GM12878 (cell line): ENCODE measurements at regions not wholly inside any gene's neighbourhood (a gene's known extent, or its start where the extent isn't known, plus 50 kb on each side); places are given as distances from the start of the nearest gene placed in this dataset.

Experiments used
- ATAC-seq: fragments of 200-7000 bp; cut with Tn5 transposase; 3 replicates; pipeline ENCODE4 v1.9.1; 2020; ENCODE audit warnings: mild to moderate bottlenecking, moderate library complexity
- BruUV-seq: library from RNA; stranded (reverse); fragments of 400-500 nt; replicated peaks from 2 replicates; lab custom pipeline; 2021; lab: Mats Ljungman, UMichigan
- CTCF ChIA-PET: fragments of 300-600 bp; sonication (Branson Sonifier 250); formaldehyde crosslinking; extraction: SDS; loops from one replicate; lab custom pipeline; 2021; ENCODE audit warnings: inconsistent platforms; lab: Yijun Ruan, JAX
- POLR2A ChIA-PET: fragments of 350-600 bp; formaldehyde crosslinking; extraction: SDS; loops from one replicate; lab custom pipeline; 2021; ENCODE audit warnings: inconsistent platforms; lab: Charles Lee
- RAD21 ChIA-PET: fragments of 300-600 bp; sonication (Branson Sonifier 250); formaldehyde crosslinking; loops from one replicate; lab custom pipeline; 2023; ENCODE audit warnings: antibody characterized with exemption; ENCODE audit not compliant: unreplicated experiment; lab: Charles Lee
- SMC1A ChIA-PET: fragments of 300-600 bp; sonication (Branson Sonifier 250); formaldehyde crosslinking; loops from one replicate; lab custom pipeline; 2023; ENCODE audit not compliant: unreplicated experiment, uncharacterized antibody; lab: Charles Lee
- DNase-seq: peaks from one replicate; pipeline ENCODE4 v3.0.0-alpha.2; 2011; ENCODE audit warnings: low read depth, low spot score
- FAIRE-seq: peaks from 3 replicates; lab custom pipeline; 2011; peaks lifted over from hg19 to GRCh38; lab: Jason Lieb, UNC
- H2AFZ ChIP-seq: 2 replicates; pipeline ENCODE4 v1.6.0; 2011; ENCODE audit warnings: low read depth, low read length, control low read depth; ENCODE audit not compliant: control insufficient read depth
- H3K27ac ChIP-seq: 2 replicates; pipeline ENCODE4 v1.5.1; 2011; ENCODE audit warnings: control low read depth; ENCODE audit not compliant: control insufficient read depth, insufficient read depth
- H3K27me3 ChIP-seq, 2 experiments: replicated peaks in 1 of 2; 2 replicates each; pipeline versions ENCODE4 v1.6.0 to v1.6.1; 2011; ENCODE audit warnings: low read length in 1 of 2; ENCODE audit not compliant: control insufficient read depth in 2 of 2, insufficient read depth in 2 of 2
- H3K36me3 ChIP-seq, 2 experiments: 2 replicates each; pipeline ENCODE4 v1.5.1; 2011; ENCODE audit warnings: low read length in 1 of 2; ENCODE audit not compliant: control insufficient read depth in 2 of 2, insufficient read depth in 2 of 2
- H3K4me1 ChIP-seq: 2 replicates; pipeline ENCODE4 v1.6.1; 2011; ENCODE audit warnings: mild to moderate bottlenecking, low read length, moderate library complexity, mixed read lengths; ENCODE audit not compliant: control insufficient read depth, insufficient read depth
- H3K4me2 ChIP-seq: 2 replicates; pipeline ENCODE4 v1.6.0; 2011; ENCODE audit warnings: control low read depth; ENCODE audit not compliant: control insufficient read depth, insufficient read depth
- H3K4me3 ChIP-seq: fragments of 200-600 bp; sonication (generic); 2 replicates; pipeline ENCODE4 v1.5.1; 2016
- H3K79me2 ChIP-seq: 2 replicates; pipeline ENCODE4 v1.6.0; 2011; ENCODE audit warnings: low read length; ENCODE audit not compliant: control insufficient read depth, insufficient read depth
- H3K9ac ChIP-seq: 2 replicates; pipeline ENCODE4 v1.8.0; 2011; ENCODE audit warnings: low read length, control low read depth, mixed read lengths; ENCODE audit not compliant: control insufficient read depth, insufficient read depth
- H3K9me3 ChIP-seq: replicated peaks from 3 replicates; pipeline ENCODE4 v1.5.1; 2011; ENCODE audit warnings: mild to moderate bottlenecking, low read length; ENCODE audit not compliant: control insufficient read depth, insufficient read depth
- H4K20me1 ChIP-seq: 2 replicates; pipeline ENCODE4 v1.6.0; 2011; ENCODE audit not compliant: control insufficient read depth, insufficient read depth
- BCLAF1 ChIP-seq: fragments of 450-650 bp; IDR thresholded peaks from 2 replicates; pipeline ENCODE4 v1.6.1; 2017; ENCODE audit warnings: antibody characterized with exemption, mild to moderate bottlenecking, moderate library complexity
- E2F8 ChIP-seq: fragments of 450-650 bp; IDR thresholded peaks from 2 replicates; pipeline ENCODE4 v1.6.1; 2018; ENCODE audit warnings: mild to moderate bottlenecking, low read depth, moderate library complexity; ENCODE audit not compliant: partially characterized antibody
- ESRRA ChIP-seq: IDR thresholded peaks from 2 replicates; pipeline ENCODE4 v1.6.1; 2012; ENCODE audit warnings: mild to moderate bottlenecking, low read length, improper control_type of control experiment
- FOS ChIP-seq: IDR thresholded peaks from 3 replicates; pipeline ENCODE4 v1.6.1; 2011; ENCODE audit warnings: borderline replicate concordance; ENCODE audit not compliant: insufficient read length; ENCODE audit errors: extremely low read depth
- RFX5 ChIP-seq: IDR thresholded peaks from 2 replicates; pipeline ENCODE4 v1.6.1; 2011; ENCODE audit warnings: low read depth, low read length, improper control_type of control experiment
- SP1 ChIP-seq: IDR thresholded peaks from one replicate; pipeline ENCODE4 v1.6.1; 2011; ENCODE audit warnings: low read depth, low read length
- SREBF2 ChIP-seq: IDR thresholded peaks from 2 replicates; pipeline ENCODE4 v1.6.1; 2012; ENCODE audit warnings: mild to moderate bottlenecking, low read length
- SUPT20H ChIP-seq: IDR thresholded peaks from 2 replicates; pipeline ENCODE4 v1.6.1; 2011; ENCODE audit warnings: low read depth, mild to moderate bottlenecking, low read length, moderate library complexity, borderline replicate concordance; ENCODE audit not compliant: control insufficient read depth
- SUZ12 ChIP-seq: fragments of 200-600 bp; sonication (generic); IDR thresholded peaks from one replicate; pipeline ENCODE4 v1.6.1; 2018; ENCODE audit warnings: antibody characterized with exemption, mild to moderate bottlenecking; ENCODE audit not compliant: unreplicated experiment
- YY1 ChIP-seq: IDR thresholded peaks from 2 replicates; pipeline ENCODE4 v1.6.1; 2011; ENCODE audit warnings: low read depth, mild to moderate bottlenecking, low read length
- ZBTB40 ChIP-seq: fragments of 450-650 bp; IDR thresholded peaks from 2 replicates; pipeline ENCODE4 v1.6.1; 2016; ENCODE audit warnings: mild to moderate bottlenecking, moderate library complexity, borderline replicate concordance
- WGBS: methylation state at CpG from one replicate; pipeline ENCODE4 v1.1.6; 2016; ENCODE audit warnings: low lambda C conversion rate; ENCODE audit not compliant: insufficient replicate concordance, insufficient coverage; ENCODE audit errors: missing lambda C conversion rate; 5-methylcytosine and 5-hydroxymethylcytosine counted together
- in situ Hi-C: fragments of 300-500 bp; cut with MboI; formaldehyde crosslinking; loops from 9 replicates; pipeline ENCODE4 v1.14.3; 2018; ENCODE audit warnings: mixed read lengths
- intact Hi-C: fragments of 100-400 bp; cut with micrococcal nuclease; formaldehyde crosslinking; loops from one replicate; pipeline ENCODE4 v1.14.2; 2022; ENCODE audit not compliant: unreplicated experiment

- H3K27me3 ChIP-seq: no peaks in the 10 kb centered on the region
- H3K9ac ChIP-seq: no peak overlapping the region
- DNase-seq: no peak
- FAIRE-seq: no peak
- CTCF ChIA-PET: interaction anchor here (0.8 to 1.1 kb wide), 2 partner anchors 10 to 178 kb away, joined by 4 to 5 read pairs; no protein-coding TSS in a partner anchor
- POLR2A ChIA-PET: no interaction called here
- no peak overlapping the region for H3K4me2 ChIP-seq
- no peak overlapping the region for H3K27ac ChIP-seq
- no peak for ATAC-seq
- no peak overlapping the region for H3K4me3 ChIP-seq
- SMC1A ChIA-PET: no interaction called here
- 7% methylated on average over 2 of the region's 2 CpGs for WGBS
- no peaks in the 10 kb centered on the region for H3K4me1 ChIP-seq
- H3K79me2 ChIP-seq: no peaks in the 10 kb centered on the region
- H2AFZ ChIP-seq: no peak overlapping the region
- BruUV-seq: no TSS peak
- RAD21 ChIA-PET: no interaction called here
- H3K9me3 ChIP-seq: no peaks in the 10 kb centered on the region
- in situ Hi-C loops (no loop called here), intact Hi-C loops (no loop called here)
- H4K20me1 ChIP-seq: no peaks in the 10 kb centered on the region
- TF ChIP-seq E2F8: no peak
- TF ChIP-seq SUZ12: no peak
- no peak for TF ChIP-seq SREBF2
- no peak for TF ChIP-seq BCLAF1
- no peak for TF ChIP-seq RFX5
- TF ChIP-seq ZBTB40: no peak
- TF ChIP-seq ESRRA: no peak
- no peak for TF ChIP-seq SP1
- TF ChIP-seq YY1: no peak
- no peak for TF ChIP-seq SUPT20H
- TF ChIP-seq FOS: no peak
- no peaks in the 10 kb centered on the region for H3K36me3 ChIP-seq
Observed at GRCh38 chr10:94266091-94266490, 96.6 kb downstream of the NOC3L start.
